ENCODE measurements at regions not wholly inside any gene's neighbourhood (a gene's known extent, or its start where the extent isn't known, plus 50 kb on each side); places are given as distances from the start of the nearest gene placed in this dataset.
"Not testable (repeated sequence)": the region's sequence is repeated elsewhere in the genome, so short reads cannot be mapped to it uniquely, and the experiment has no call there.

GRCh38 chr9:42310972-42311371 lies 127.5 kb downstream of the SPATA31A6 start:
- DNase-seq (ENCODE audit: low read depth), result not testable (repeated sequence)

GRCh38 chr9:42316026-42316425 lies 132.6 kb downstream of the SPATA31A6 start:
- peak; percentile 1 for DNase-seq (ENCODE audit: low read depth)
- H3K4me3 ChIP-seq (ENCODE audit: low read depth, low read length), result not testable (repeated sequence)

More at GRCh38 chr9:42310972-42311371, 127.5 kb downstream of the SPATA31A6 start:
- not testable (repeated sequence) for H3K4me3 ChIP-seq (ENCODE audit: low read depth, low read length)

DNA sequence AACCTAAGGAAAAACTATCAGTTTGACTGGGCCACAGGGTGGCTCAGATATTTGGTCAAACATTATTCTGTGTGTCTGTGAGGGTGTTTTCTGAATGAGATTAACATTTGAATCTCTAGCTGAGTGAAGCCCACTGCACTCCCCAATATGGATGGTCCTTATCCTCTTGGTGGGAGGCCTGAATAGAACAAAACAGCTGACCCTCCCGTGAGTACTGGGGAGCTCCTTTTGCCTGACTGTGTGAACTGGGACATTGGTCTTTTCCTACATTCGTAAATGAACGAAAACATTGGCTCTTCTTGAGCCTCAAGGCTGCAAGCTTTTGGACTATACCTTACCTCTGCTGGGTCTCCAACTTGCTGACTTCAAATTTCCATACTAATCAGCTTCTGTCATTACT lies 134.2 kb downstream of the SPATA31A6 start:
- not testable (repeated sequence) for H3K4me3 ChIP-seq (ENCODE audit: low read depth, low read length); DNase-seq (ENCODE audit: low read depth)

- not testable (repeated sequence) for DNase-seq (ENCODE audit: low read depth); H3K4me3 ChIP-seq (ENCODE audit: low read depth, low read length)
These were observed 139.8 kb downstream of the SPATA31A6 start for GRCh38 chr9:42323084-42323809.

GRCh38 chr9:42325142-42325541 lies 141.7 kb downstream of the SPATA31A6 start:
- not testable (repeated sequence) for H3K4me3 ChIP-seq (ENCODE audit: low read depth, low read length); DNase-seq (ENCODE audit: low read depth)

DNA sequence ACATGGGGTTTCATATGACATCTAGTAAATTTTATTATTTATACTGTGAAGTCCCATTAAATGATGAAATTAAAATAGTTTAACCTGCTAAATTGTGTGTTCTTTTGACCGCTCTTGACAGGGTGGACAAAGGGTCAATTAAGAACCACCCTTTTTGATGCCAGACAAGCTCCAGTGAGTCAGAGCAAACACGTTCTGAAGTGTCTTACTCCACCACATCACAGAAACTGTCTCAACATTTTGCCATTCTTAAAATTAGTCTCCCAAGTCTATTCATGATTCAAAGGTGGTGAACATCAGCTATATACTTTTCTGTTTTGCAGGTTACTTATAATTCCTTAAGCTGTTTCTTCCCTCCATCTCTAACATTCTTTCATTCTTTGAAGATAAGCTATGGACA lies 142.1 kb downstream of the SPATA31A6 start:
- H3K4me3 ChIP-seq (ENCODE audit: low read depth, low read length); DNase-seq (ENCODE audit: low read depth): not testable (repeated sequence)

DNA sequence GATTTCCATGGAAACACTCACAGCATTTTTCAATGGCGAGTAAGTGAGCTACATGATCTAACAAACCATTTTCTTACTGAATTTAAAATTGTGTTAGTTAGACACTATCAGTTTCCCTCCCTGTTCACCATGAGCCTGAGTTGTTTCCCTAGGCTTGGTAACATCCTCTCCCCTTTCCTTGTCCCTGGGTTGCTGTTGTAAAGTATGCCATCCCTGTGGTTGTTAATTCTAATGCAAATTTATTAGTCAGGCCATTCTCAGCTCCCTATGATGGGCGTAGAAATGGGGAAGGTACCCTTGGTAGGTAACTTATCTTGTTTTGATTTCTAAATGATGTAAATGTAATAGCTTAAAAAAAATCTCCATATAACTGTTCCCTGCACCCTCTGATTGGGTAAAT lies 143.0 kb downstream of the SPATA31A6 start:
- not testable (repeated sequence) for H3K4me3 ChIP-seq (ENCODE audit: low read depth, low read length); DNase-seq (ENCODE audit: low read depth)

GRCh38 chr9:42335342-42335741 lies 151.9 kb downstream of the SPATA31A6 start:
- not testable (repeated sequence) for H3K4me3 ChIP-seq (ENCODE audit: low read depth, low read length); DNase-seq (ENCODE audit: low read depth)

DNA sequence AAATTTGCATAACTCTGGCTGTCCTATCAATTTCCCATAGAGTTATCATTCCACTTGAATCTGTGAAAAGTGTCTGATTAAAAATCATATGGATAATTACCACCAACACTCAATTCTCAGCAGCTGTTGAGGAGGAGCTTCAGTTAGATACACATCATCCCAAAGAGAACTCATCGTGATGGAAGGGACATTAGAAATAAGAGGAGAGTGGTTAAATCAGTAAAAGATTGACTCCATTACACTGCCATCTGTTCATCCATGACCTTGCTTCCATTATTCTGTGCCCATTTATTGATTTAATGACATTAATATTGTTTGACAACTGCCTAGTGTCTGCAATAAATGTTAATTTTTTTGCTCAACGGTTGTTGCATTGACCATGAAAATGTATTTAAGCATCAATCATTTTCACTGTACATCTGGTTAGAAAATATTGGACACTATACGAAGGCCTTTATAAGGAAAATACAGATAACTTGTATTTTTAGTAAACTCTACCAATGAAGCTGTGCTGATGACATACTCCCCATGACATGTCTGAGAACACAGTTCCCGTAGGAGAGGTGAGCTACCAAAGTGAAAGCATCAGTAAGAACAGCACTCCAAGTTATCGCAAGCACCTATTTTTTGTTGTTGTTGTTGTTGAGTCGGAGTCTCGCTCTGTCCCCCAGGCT lies 152.7 kb downstream of the SPATA31A6 start:
- H3K4me3 ChIP-seq (ENCODE audit: low read depth, low read length); DNase-seq (ENCODE audit: low read depth): not testable (repeated sequence)

GRCh38 chr9:42338275-42338674 lies 154.8 kb downstream of the SPATA31A6 start:
- not testable (repeated sequence) for DNase-seq (ENCODE audit: low read depth); H3K4me3 ChIP-seq (ENCODE audit: low read depth, low read length)

- not testable (repeated sequence) for H3K4me3 ChIP-seq (ENCODE audit: low read depth, low read length); DNase-seq (ENCODE audit: low read depth)
These were observed 156.4 kb downstream of the SPATA31A6 start for GRCh38 chr9:42339671-42340434.

GRCh38 chr9:42340435-42340723 lies 156.9 kb downstream of the SPATA31A6 start:
- DNase-seq (ENCODE audit: low read depth); H3K4me3 ChIP-seq (ENCODE audit: low read depth, low read length): not testable (repeated sequence)

DNA sequence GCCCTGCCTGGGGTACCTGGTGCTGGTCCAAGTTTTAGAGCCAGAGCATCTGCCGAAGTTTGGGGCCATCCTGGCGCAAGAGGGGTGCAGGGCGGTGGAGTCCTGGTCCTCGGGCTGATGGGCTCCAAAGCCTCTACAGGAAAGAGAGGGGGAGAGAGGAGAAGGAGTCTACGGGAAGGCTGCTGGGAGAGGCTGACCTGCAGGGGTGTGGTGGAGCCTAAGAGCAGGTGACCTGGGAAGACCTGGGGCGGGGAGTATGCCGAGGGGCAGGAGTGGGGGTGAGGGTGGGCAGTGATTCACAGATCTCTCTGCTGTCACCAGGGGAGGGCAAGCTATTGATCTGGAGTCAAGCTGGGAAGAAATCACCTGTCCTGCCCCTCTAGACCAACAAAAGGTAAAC lies 158.4 kb downstream of the SPATA31A6 start:
- H3K4me3 ChIP-seq (ENCODE audit: low read depth, low read length); DNase-seq (ENCODE audit: low read depth): not testable (repeated sequence)

DNA sequence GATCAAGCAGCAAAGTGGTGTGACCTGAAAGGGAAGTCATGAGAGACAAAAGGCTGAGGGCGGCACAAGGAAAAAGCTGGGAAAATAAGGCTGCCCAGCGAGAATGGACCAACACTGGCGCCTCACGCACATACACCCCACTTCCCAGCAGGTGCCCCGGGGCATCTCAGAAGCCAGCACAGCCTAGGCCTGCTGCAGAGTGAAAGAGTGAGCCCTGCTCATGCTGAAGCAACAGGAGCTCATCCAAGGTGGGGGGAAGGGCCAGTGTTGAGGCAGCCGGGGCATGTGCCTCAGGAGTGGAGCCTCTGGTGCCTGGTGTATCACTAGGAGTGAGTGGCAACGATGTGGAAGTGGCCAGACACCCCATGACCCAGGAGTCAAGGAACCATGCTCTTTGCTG lies 158.8 kb downstream of the SPATA31A6 start:
- not testable (repeated sequence) for H3K4me3 ChIP-seq (ENCODE audit: low read depth, low read length)

GRCh38 chr9:42344508-42344907 lies 161.0 kb downstream of the SPATA31A6 start:
- not testable (repeated sequence) for DNase-seq (ENCODE audit: low read depth); H3K4me3 ChIP-seq (ENCODE audit: low read depth, low read length)

More for the DNA sequence above, 158.8 kb downstream of the SPATA31A6 start:
- DNase-seq (ENCODE audit: low read depth), result not testable (repeated sequence)

DNA sequence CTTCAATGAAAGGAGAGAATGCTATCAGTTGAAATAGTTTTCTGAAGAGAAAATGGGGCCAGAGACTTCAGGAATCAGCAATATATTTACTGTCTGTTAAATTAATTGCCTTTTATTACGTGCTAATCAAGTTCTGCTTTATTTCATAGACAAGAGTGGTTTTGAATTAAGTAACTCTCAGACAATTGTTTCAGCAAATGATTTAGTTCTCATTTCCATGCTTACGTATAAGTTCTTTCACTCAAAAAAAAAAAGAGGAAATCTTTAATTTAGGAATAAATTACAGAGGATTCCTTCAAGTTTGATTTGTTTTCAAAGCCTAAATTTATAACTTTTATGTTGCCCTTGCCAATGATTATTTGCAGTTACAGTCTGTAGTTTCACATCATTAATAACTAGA lies 163.5 kb downstream of the SPATA31A6 start:
- H3K4me3 ChIP-seq (ENCODE audit: low read depth, low read length); DNase-seq (ENCODE audit: low read depth): not testable (repeated sequence)

DNA sequence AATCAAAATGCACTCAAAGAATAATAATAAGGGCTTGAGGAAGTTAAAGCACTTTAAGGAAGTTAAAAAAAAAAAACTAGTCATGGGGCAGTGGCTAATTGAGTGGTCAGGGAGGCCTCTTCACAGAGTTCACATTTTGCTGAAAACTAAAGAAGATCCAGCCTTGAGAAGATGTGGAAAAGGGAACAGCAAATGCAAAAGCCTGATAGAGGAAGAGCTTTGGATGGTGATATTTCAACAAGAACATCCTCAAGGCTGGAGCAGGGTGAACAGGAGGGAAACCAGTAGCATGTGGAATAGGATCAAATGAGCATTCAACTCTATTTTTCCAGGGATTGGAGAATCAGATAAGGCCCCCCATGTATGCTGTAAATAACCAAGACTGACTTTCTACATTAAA lies 165.7 kb downstream of the SPATA31A6 start:
- not testable (repeated sequence) for DNase-seq (ENCODE audit: low read depth)

DNA sequence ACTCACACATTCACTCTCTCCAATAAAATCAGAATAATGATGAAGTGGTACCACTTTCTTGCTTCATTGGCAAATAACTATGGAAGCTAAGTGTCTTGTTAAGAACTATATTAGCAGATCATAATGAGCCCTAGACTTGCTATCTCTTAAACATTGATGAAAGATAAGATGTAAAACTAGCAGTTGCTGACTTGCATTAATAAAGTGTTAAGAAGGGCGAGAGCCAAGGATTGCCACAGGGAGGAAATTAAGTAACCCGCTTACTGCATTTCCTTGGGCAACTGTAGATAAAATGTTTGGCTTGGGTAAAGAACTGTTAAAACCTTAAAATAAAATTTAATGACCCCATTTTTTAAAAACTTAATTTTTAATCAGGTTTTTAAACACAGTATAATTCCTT lies 167.0 kb downstream of the SPATA31A6 start:
- DNase-seq (ENCODE audit: low read depth); H3K4me3 ChIP-seq (ENCODE audit: low read depth, low read length): not testable (repeated sequence)

More for the DNA sequence above, 165.7 kb downstream of the SPATA31A6 start:
- not testable (repeated sequence) for H3K4me3 ChIP-seq (ENCODE audit: low read depth, low read length)

- peak; percentile 67 for DNase-seq (ENCODE audit: low read depth)
- H3K4me3 ChIP-seq (ENCODE audit: low read depth, low read length), result peak overlapping the region; percentile 40
These were observed 174.3 kb downstream of the SPATA31A6 start for GRCh38 chr9:42357604-42358373.
